GM20000 (cell line): ENCODE measurements at regions not wholly inside any gene's neighbourhood (a gene's known extent, or its start where the extent isn't known, plus 50 kb on each side); places are given as distances from the start of the nearest gene placed in this dataset.

Experiments used
- DNase-seq: peaks from one replicate; pipeline ENCODE4 v3.0.0; 2012; ENCODE audit warnings: low spot score
- CTCF ChIP-seq: IDR thresholded peaks from 2 replicates; pipeline ENCODE4 v1.5.1; 2012; ENCODE audit warnings: mild to moderate bottlenecking, control low read depth; ENCODE audit errors: extremely low read depth, missing control alignments

GRCh38 chr19:16024266-16025107 lies 51.8 kb upstream of the TPM4 start:
- no peak for DNase-seq
- no peak for TF ChIP-seq CTCF

GRCh38 chr19:16025108-16026101 lies 50.9 kb upstream of the TPM4 start:
- no peak for DNase-seq
- TF ChIP-seq CTCF: no peak

- no peak for DNase-seq
- no peak for TF ChIP-seq CTCF
Measured at GRCh38 chr19:16026131-16026530, 50.2 kb upstream of the TPM4 start.
